GM23338 (cell line): ENCODE measurements at regions not wholly inside any gene's neighbourhood (a gene's known extent, or its start where the extent isn't known, plus 50 kb on each side); places are given as distances from the start of the nearest gene placed in this dataset.

Experiments
- ATAC-seq: fragments of 200-7000 bp; cut with Tn5 transposase; 3 replicates; pipeline ENCODE4 v1.9.1; 2020
- DNase-seq: peaks from one replicate; pipeline ENCODE4 v3.0.0-alpha.2; 2015; ENCODE audit warnings: low spot score
- H2AFZ ChIP-seq: fragments of 200-600 bp; sonication (generic); 2 replicates; pipeline ENCODE4 v1.8.0; 2016; ENCODE audit warnings: antibody characterized with exemption, mild to moderate bottlenecking, moderate library complexity
- H3F3A ChIP-seq: fragments of 200-600 bp; sonication (generic); replicated peaks from 2 replicates; pipeline ENCODE4 v1.8.0; 2017; ENCODE audit warnings: antibody characterized with exemption, mixed run types, low read depth
- H3K27ac ChIP-seq: fragments of 200-600 bp; sonication (generic); 2 replicates; pipeline ENCODE4 v1.6.1; 2016; ENCODE audit warnings: low read depth
- H3K27me3 ChIP-seq: fragments of 200-600 bp; sonication (generic); 2 replicates; pipeline ENCODE4 v1.8.0; 2016; ENCODE audit warnings: mild to moderate bottlenecking, mixed run types, moderate library complexity; ENCODE audit not compliant: insufficient read depth
- H3K36me3 ChIP-seq: fragments of 200-600 bp; sonication (generic); 2 replicates; pipeline ENCODE4 v1.8.0; 2016; ENCODE audit warnings: mild to moderate bottlenecking; ENCODE audit not compliant: insufficient read depth
- H3K4me1 ChIP-seq: fragments of 200-600 bp; sonication (generic); 2 replicates; pipeline ENCODE4 v1.8.0; 2016; ENCODE audit warnings: mild to moderate bottlenecking, moderate library complexity; ENCODE audit not compliant: insufficient read depth
- H3K4me2 ChIP-seq: fragments of 200-600 bp; sonication (generic); 2 replicates; pipeline ENCODE4 v1.7.1; 2017; ENCODE audit warnings: mixed run types
- H3K4me3 ChIP-seq: fragments of 200-600 bp; sonication (generic); 2 replicates; pipeline ENCODE4 v1.6.1; 2016; ENCODE audit warnings: mixed run types
- H3K79me2 ChIP-seq: fragments of 200-600 bp; sonication (generic); replicated peaks from 2 replicates; pipeline ENCODE4 v1.8.0; 2017; ENCODE audit warnings: mild to moderate bottlenecking; ENCODE audit not compliant: insufficient read depth
- H3K9me2 ChIP-seq: fragments of 200-600 bp; sonication (generic); 2 replicates; pipeline ENCODE4 v1.8.0; 2017; ENCODE audit not compliant: insufficient read depth
- H4K20me1 ChIP-seq: fragments of 200-600 bp; sonication (generic); replicated peaks from 2 replicates; pipeline ENCODE4 v1.8.0; 2017; ENCODE audit warnings: mild to moderate bottlenecking; ENCODE audit not compliant: insufficient read depth
- H3K27ac Mint-ChIP-seq: 2 replicates; pipeline ENCODE4 v1.8.0; 2020; ENCODE audit warnings: inconsistent platforms, mild to moderate bottlenecking, moderate library complexity, mixed read lengths
- H3K27me3 Mint-ChIP-seq: 3 replicates; pipeline ENCODE4 v1.8.0; 2022; ENCODE audit warnings: low read depth, mild to moderate bottlenecking, moderate library complexity, mixed read lengths, inconsistent platforms; ENCODE audit not compliant: insufficient read depth, poor library complexity
- H3K36me3 Mint-ChIP-seq: 3 replicates; pipeline ENCODE4 v1.8.0; 2021; ENCODE audit warnings: low read depth, mild to moderate bottlenecking, inconsistent platforms, moderate library complexity, mixed read lengths
- H3K4me1 Mint-ChIP-seq: 3 replicates; pipeline ENCODE4 v1.8.0; 2020; ENCODE audit warnings: mild to moderate bottlenecking, inconsistent platforms, mixed read lengths
- H3K4me3 Mint-ChIP-seq: 3 replicates; pipeline ENCODE4 v1.8.0; 2021; ENCODE audit warnings: moderate library complexity, mild to moderate bottlenecking, inconsistent platforms, mixed read lengths
- H3K9me3 Mint-ChIP-seq: 3 replicates; pipeline ENCODE4 v1.8.0; 2020; ENCODE audit warnings: moderate library complexity, mild to moderate bottlenecking, inconsistent platforms, mixed read lengths
- CREB1 ChIP-seq: fragments of 250-450 bp; sonication (Bioruptor Pico); IDR thresholded peaks from 2 replicates; pipeline ENCODE4 v1.5.0; 2020; ENCODE audit warnings: low read depth, mild to moderate bottlenecking, moderate library complexity
- ETS1 ChIP-seq: IDR thresholded peaks from 2 replicates; pipeline ENCODE4 v1.6.1; 2016; ENCODE audit warnings: antibody characterized with exemption
- EZH2 ChIP-seq: fragments of 200-600 bp; sonication (generic); IDR thresholded peaks from one replicate; pipeline ENCODE4 v1.8.0; 2017; ENCODE audit warnings: antibody characterized with exemption, mild to moderate bottlenecking, low read depth; ENCODE audit not compliant: unreplicated experiment
- EZH2phosphoT487 ChIP-seq: fragments of 200-600 bp; sonication (generic); IDR thresholded peaks from one replicate; pipeline ENCODE4 v1.8.1; 2018; ENCODE audit warnings: antibody characterized with exemption; ENCODE audit not compliant: unreplicated experiment
- JUNB ChIP-seq: IDR thresholded peaks from one replicate; pipeline ENCODE4 v1.6.1; 2016; ENCODE audit warnings: antibody characterized with exemption; ENCODE audit not compliant: unreplicated experiment
- NANOG ChIP-seq: IDR thresholded peaks from 2 replicates; pipeline ENCODE4 v1.6.1; 2016; ENCODE audit warnings: antibody characterized with exemption, borderline replicate concordance
- REST ChIP-seq: IDR thresholded peaks from one replicate; pipeline ENCODE4 v1.6.1; 2018; ENCODE audit warnings: antibody characterized with exemption; ENCODE audit not compliant: unreplicated experiment
- STAT1 ChIP-seq: IDR thresholded peaks from one replicate; pipeline ENCODE4 v1.6.1; 2016; ENCODE audit warnings: antibody characterized with exemption; ENCODE audit not compliant: unreplicated experiment
- ZNF331 ChIP-seq: fragments of 250-450 bp; sonication (Bioruptor Pico); IDR thresholded peaks from 2 replicates; pipeline ENCODE4 v1.5.0; 2020; ENCODE audit warnings: low read depth, mild to moderate bottlenecking, moderate library complexity
- TF ChIP-seq, protein P1 (sequence below): fragments of 250-450 bp; sonication (Bioruptor Pico); IDR thresholded peaks from 2 replicates; pipeline ENCODE4 v1.5.0; 2020; ENCODE audit warnings: mild to moderate bottlenecking, moderate library complexity

GRCh38 chr7:36775676-36776075 is 51.4 kb upstream of the AOAH start (continued):
- TF ChIP-seq ETS1 (no peak), NANOG (no peak), JUNB (no peak)

DNA sequence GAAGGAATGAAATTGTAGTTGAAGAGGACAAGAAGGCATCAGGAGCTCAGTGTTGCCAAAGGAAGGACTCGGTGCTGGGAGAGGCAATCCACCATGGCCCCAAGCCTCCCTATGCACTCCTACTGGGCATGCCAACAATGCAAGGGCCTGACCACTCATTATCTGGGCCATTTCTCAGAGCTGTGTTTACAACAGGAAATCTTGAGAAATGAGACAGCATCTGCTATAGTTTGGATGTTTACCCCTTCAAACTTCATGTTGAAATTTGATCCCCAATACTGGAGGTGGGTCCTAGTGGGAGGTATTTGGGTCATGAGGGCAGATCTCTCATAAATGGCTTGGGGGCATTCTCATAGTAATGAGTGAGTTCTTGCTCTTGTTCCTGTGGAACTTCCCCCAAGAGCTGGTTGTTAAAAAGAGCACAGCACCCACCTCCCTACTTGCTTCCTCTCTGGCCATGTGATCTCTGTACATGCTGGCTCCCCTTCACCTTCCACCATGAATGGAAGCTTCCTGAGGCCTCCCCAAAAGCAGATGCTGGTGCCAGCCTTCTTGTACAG is 50.8 kb upstream of the AOAH start:
- Mint-ChIP-seq H3K9me3 (no peaks in the 10 kb centered on the region), H3K36me3 (no peaks in the 10 kb centered on the region), H3K27me3 (peaks cover 2% of the 10 kb centered on the region), H3K4me3 (no peak overlapping the region), H3K4me1 (peaks cover 9% of the 10 kb centered on the region), H3K27ac (no peak overlapping the region)
- H2AFZ ChIP-seq, result 0 out of 2 replicates have a peak overlapping the region, but pooled peaks have one; percentile 6
- no peaks in the 10 kb centered on the region for H3K4me1 ChIP-seq
- TF ChIP-seq ZNF331 (CRISPR knock-in tag), result no peak
- TF ChIP-seq NANOG, result no peak
- no peak for TF ChIP-seq ETS1
- no peak for TF ChIP-seq EZH2phosphoT487
- no peak for TF ChIP-seq CREB1 (CRISPR knock-in tag)
- TF ChIP-seq JUNB, result no peak
- TF ChIP-seq, protein P1, sequence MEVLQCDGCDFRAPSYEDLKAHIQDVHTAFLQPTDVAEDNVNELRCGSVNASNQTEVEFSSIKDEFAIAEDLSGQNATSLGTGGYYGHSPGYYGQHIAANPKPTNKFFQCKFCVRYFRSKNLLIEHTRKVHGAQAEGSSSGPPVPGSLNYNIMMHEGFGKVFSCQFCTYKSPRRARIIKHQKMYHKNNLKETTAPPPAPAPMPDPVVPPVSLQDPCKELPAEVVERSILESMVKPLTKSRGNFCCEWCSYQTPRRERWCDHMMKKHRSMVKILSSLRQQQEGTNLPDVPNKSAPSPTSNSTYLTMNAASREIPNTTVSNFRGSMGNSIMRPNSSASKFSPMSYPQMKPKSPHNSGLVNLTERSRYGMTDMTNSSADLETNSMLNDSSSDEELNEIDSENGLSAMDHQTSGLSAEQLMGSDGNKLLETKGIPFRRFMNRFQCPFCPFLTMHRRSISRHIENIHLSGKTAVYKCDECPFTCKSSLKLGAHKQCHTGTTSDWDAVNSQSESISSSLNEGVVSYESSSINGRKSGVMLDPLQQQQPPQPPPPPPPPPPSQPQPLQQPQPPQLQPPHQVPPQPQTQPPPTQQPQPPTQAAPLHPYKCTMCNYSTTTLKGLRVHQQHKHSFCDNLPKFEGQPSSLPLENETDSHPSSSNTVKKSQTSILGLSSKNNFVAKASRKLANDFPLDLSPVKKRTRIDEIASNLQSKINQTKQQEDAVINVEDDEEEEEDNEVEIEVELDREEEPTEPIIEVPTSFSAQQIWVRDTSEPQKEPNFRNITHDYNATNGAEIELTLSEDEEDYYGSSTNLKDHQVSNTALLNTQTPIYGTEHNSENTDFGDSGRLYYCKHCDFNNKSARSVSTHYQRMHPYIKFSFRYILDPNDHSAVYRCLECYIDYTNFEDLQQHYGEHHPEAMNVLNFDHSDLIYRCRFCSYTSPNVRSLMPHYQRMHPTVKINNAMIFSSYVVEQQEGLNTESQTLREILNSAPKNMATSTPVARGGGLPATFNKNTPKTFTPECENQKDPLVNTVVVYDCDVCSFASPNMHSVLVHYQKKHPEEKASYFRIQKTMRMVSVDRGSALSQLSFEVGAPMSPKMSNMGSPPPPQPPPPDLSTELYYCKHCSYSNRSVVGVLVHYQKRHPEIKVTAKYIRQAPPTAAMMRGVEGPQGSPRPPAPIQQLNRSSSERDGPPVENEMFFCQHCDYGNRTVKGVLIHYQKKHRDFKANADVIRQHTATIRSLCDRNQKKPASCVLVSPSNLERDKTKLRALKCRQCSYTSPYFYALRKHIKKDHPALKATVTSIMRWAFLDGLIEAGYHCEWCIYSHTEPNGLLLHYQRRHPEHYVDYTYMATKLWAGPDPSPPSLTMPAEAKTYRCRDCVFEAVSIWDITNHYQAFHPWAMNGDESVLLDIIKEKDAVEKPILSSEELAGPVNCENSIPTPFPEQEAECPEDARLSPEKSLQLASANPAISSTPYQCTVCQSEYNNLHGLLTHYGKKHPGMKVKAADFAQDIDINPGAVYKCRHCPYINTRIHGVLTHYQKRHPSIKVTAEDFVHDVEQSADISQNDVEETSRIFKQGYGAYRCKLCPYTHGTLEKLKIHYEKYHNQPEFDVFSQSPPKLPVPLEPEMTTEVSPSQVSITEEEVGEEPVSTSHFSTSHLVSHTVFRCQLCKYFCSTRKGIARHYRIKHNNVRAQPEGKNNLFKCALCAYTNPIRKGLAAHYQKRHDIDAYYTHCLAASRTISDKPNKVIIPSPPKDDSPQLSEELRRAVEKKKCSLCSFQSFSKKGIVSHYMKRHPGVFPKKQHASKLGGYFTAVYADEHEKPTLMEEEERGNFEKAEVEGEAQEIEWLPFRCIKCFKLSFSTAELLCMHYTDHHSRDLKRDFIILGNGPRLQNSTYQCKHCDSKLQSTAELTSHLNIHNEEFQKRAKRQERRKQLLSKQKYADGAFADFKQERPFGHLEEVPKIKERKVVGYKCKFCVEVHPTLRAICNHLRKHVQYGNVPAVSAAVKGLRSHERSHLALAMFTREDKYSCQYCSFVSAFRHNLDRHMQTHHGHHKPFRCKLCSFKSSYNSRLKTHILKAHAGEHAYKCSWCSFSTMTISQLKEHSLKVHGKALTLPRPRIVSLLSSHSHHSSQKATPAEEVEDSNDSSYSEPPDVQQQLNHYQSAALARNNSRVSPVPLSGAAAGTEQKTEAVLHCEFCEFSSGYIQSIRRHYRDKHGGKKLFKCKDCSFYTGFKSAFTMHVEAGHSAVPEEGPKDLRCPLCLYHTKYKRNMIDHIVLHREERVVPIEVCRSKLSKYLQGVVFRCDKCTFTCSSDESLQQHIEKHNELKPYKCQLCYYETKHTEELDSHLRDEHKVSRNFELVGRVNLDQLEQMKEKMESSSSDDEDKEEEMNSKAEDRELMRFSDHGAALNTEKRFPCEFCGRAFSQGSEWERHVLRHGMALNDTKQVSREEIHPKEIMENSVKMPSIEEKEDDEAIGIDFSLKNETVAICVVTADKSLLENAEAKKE (CRISPR knock-in tag), result no peak
- TF ChIP-seq EZH2, result no peak
- no peak for TF ChIP-seq STAT1
- TF ChIP-seq REST, result no peak
- no peaks in the 10 kb centered on the region for H3K27me3 ChIP-seq
- no peak overlapping the region for H3K4me3 ChIP-seq
- H3K4me2 ChIP-seq, result 0 out of 2 replicates have a peak overlapping the region, but pooled peaks have one; percentile 1
- no peaks in the 10 kb centered on the region for H4K20me1 ChIP-seq
- DNase-seq, result no peak
- H3F3A ChIP-seq, result no peaks in the 10 kb centered on the region
- H3K27ac ChIP-seq, result no peak overlapping the region
- H3K9me2 ChIP-seq, result 0 out of 2 replicates have a peak, but pooled peaks cover 13% of the 10 kb centered on the region
- ATAC-seq, result no peak
- H3K36me3 ChIP-seq, result no peaks in the 10 kb centered on the region
- H3K79me2 ChIP-seq, result no peaks in the 10 kb centered on the region
